ENCODE measurements at regions not wholly inside any gene's neighbourhood (a gene's known extent, or its start where the extent isn't known, plus 50 kb on each side); places are given as distances from the start of the nearest gene placed in this dataset.
"Not testable (repeated sequence)": the region's sequence is repeated elsewhere in the genome, so short reads cannot be mapped to it uniquely, and the experiment has no call there.

DNA sequence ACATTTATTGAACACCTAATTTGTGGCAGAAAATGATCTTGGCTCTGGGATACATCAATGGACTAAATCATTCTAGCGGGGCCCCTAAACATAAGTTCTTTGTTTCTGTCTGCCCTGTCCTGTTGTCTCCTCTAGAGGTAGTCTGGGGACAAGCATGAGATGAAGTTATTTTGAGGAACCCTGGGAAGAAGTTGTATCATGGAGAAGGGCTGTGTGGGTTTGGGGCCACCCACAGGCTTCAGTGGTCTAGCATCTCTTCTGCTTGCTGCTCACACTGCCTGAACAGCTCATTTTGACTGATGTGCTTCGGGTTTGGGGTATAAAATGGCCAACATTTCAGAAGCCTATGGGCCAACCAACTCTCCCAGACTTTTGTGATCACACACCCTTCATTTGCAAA lies 50.3 kb upstream of the OSBPL11 start:
- DNase-seq, result no peak

DNA sequence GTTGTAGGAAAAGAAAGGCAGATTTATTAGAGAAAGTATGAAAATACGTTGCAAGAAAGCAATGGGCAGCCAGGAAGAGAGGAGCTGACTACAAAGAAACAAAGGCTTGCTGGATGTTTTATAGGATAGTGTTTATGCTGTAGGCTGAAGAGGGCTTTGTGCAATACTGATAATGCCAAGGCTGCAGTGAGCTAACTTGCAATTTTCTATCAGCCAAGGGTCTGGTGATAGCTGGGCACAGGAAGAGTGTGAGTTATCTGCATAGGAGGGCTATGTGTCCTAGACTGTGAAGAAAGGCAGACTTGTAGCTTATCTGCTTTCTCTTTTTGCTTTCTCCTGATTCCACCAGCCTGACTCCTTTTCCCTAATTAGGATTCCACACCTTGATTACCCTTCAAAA lies 51.3 kb upstream of the OSBPL11 start:
- DNase-seq, result no peak

DNA sequence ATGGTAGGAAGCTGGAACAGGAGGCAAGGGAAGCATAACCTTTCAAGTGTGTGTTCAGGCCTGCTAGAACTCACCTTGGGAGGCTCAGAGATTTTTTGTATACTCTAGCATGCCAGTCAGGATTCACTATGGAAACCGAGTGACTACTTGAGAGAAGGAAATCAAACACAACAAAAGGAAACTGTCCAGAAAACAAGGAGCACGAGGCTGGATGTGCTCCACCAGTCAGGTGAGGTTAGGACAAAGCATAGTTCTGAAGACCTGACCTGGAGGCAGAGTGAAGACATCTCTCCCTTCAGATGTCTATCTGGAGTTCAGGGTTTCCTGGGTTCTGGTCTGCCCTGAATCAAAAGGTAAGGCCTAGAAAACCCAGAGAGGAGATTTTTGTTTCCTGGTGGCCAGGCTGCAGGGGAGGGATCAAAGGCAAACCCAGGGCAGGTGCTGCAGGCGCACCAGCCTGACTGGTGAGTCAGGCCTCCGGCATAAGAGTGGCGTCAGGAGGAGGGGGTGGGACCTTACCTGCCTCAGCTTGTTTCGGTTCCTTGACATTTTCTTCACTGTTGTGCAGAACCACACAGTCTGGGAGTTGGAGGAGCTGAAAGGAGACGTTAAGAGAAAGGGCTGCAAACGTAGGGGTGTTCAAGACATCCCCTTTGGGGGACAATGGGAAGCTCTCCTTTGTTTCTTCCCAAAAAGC lies 52.2 kb upstream of the OSBPL11 start:
- DNase-seq, result peak; percentile 89

DNA sequence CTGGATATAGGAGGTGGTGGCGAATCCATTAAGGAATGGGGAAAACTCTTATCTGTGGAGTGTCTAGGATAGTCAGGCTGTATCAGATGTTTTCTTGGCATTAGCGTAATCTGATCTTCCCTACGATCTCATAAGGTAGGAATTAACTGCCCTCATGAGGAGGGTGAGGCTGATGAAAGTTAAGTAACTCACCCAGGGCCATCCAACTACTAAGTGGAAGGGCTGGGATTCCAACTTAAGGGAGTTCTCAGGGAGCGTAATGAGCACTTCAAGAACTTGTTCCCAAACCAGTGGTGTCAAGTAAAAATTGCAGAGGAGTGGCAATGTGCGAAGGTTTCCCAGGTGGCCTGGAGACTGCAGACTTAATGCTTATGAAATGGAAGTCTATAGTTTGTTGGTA lies 55.9 kb upstream of the OSBPL11 start:
- peak; percentile 38 for DNase-seq

DNA sequence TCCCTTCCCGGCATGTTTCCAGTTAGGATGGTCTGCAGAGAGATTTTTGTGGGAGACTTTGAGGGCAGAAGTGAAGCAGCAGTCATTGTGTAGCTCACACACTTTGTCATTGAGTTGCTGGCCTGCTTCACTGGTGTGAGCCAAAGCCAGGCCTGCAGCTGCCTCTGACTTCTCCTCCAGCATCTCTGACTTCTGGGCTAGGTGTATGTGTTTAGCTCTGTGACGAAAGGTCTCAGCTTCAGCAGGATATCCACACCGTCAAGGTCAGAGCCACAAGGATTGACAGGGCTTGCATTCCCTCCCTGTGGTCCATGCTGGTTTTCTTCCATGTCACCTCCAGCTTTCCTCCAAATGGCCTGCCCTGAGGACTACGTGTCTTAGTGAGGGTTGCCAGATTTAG lies 57.1 kb upstream of the OSBPL11 start:
- no peak for DNase-seq

DNA sequence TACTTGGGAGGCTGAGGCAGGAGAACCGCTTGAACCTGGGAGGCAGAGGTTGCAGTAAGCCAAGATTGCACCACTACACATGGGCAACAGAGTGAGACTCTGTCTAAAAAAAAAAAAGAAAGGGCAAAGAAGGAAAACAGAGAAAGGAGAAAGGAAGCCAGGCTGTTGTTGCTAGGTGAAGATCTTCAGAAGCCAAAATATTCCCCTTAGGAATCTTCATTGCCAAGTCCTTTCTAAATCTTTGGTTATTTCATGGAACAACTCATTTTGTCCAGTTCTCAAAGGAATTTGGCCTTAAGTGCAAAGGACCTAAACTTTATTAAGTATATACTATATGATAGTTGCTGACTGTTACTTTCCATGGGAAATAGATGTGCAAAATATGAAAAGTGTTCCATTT lies 59.2 kb upstream of the OSBPL11 start:
- DNase-seq, result no peak

DNA sequence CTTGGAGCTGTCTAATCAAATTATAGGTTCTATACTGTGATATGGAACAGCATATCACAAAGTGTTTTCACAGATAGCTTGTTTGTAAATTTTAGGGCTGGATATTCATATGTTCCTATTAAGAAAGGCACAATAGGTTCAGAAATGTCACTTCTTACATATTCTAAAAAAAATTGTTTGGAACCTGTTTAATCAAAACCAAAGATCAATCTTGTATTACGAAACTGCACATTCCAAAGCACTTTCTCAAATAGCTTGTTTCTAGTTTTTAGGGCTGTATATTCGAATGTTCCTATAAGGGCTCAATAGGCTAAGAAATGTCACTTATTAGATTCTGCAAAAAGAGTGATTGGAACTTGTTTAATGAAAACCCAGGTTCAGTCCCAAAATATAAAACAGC lies 67.4 kb upstream of the OSBPL11 start:
- DNase-seq, result no peak

DNA sequence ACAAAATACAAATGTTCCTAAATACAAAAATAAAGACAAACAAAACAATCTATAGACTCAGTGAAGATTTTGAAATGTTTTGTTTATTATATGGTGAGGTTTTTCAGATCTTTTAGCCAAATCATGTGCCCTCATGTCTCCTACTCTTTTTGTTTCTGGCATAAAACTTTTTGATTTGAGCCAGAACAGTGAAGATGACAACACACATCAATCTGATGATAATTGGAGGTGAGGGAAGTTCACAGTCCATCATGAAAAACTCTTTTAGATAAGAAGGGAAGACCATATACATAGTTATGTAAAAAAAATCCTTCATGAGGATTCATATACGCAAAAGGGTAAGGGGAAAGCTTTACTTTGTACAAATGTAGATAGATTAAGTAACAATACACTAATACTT lies 75.1 kb upstream of the OSBPL11 start:
- DNase-seq, result no peak

DNA sequence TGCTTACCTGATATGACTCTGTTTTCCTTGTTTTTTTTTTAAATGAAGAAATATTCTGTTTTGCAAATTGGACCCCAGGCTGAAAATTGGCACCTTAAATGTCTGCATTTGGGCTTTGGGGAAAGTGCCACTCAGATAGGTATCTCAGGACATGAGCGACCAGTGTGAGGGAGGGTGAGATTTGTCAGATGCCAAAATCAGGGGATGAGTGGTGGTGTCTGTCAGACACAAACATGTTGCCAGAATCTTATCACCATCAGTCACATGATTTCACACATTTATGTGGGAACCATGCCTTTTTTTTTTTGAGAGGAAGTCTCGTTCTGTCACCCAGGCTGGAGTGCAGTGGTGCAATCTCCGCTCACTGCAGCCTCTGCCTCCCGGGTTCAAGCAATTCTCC lies 75.6 kb upstream of the OSBPL11 start:
- no peak for DNase-seq

DNA sequence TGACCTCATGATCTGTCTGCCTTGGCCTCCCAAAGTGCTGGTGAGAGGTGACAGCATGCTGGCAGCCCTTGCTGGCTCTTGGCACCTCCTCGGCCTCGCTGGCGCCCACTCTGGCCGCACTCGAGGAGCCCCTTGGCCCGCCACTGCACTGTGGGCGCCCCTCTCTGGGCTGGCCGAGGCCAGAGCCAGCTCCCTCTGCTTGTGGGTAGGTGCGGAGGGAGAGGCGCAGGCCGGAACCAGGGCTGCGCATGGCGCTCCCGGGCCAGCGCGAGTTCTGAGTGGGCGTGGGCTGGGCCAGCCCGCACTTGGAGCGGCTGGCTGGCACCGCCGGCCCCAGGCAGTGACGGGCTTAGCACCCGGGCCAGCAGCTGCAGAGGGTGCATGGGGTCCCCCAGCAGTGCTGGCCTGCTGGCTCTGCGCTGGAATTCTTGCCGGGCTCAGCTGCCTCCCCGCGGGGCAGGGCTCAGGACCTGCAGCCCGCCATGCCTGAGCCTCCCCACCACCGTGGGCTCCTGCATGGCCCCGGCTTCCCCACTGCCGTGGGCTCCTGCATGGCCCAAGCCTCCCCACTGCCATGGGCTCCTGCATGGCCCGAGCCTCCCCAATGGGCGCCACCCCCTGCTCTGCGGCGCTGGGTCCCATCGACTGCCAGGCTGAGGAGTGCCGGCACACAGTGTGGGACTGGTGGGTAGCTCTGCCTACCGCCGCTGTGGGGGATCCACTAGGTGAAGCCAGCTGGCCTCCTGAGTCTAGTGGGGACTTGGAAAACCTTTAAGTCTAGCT lies 76.4 kb upstream of the OSBPL11 start:
- DNase-seq, result no peak

DNA sequence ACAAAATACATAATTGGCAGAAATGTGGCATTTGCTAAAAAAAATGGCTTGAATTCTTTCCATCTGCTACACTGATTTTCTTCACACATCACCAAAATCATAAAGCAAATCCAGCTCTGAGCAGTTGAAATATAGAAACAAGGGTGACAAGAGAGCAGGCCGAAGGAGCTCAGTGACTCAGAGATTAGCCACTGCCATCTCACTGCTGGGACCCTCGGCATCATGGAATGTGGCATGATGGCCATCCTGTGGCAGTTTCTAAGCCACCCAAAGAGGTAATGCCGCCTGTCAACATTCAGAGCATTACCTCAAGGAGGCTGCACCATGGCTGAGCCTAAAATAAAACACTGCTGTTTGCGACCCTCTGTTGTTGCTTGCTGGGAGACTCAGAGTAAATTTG lies 80.5 kb upstream of the OSBPL11 start:
- no peak for DNase-seq

DNA sequence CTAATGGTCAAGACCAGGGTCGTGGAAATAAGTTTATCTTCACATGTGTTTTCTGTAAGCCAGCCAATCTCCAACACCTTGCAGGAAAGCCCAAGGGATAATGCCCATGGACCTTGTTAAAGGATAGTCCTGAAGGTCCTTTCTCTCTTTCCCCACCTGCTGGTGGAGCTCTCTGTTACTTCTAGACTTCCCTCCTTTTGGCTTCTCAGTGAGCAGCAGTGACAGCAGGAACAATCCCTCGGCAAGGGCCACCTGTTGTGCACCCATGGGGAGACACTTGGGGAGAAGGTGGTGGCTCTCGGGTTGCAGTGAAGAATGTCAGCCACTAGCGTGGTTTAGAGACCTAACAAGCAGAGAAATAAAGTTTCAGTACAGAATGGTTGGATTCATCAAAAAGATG lies 84.0 kb upstream of the OSBPL11 start:
- no peak for DNase-seq

DNA sequence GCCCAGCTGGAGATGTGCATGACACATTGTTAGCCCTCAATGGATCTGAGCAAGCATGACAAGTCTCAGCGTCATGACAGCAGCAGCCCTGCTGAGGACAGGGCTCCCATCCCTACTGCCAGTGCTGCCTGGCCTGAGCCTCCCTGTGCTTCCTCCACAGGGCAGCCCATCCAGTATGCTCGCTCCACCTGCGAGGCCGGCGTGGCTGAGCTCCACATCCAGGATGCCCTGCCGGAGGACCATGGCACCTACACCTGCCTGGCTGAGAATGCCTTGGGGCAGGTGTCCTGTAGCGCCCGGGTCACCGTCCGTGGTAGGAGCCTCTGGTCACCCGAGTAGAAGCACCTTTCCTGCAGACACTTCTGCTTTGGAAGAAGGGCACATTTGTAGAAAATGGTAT lies 85.8 kb upstream of the OSBPL11 start:
- DNase-seq, result no peak

DNA sequence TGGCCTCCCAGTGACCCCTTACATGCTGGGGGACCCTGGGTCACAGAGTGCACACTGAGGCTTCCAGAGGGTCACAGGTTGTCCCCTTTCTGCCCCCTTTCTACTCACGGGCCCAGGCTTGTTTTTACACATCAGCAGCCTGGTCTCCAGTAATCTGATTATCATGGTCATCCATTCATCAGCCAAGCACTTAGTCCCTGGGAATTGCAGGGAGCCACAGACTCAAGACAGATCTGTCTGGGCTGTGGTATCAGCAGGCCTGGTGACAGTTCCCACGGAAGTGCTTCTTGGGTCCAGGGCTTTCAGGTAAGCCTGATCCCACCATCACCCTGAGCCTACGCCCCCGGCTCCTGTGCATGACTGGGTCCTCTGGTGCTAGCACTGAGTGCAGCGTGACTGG lies 86.6 kb upstream of the OSBPL11 start:
- not testable (repeated sequence) for DNase-seq

DNA sequence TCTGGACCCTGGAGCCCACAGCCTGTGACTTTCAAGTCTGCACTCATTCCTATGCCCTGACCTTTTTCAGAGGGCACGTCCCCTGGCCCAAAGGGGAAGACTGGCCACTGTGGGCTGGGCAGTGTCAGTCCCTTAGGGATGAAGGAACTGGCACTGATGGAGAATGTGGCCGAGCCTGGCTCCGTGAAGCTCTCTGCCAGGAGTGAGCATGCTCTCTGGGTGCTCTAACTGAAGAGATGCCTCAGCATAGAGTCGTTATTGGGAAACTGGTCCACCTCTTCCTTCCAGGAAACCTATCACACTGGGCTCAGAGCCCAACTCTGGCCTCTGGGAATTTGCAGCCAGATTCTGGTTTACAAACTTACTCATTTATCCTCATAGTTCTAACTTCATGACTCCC lies 87.3 kb upstream of the OSBPL11 start:
- DNase-seq, result not testable (repeated sequence)

DNA sequence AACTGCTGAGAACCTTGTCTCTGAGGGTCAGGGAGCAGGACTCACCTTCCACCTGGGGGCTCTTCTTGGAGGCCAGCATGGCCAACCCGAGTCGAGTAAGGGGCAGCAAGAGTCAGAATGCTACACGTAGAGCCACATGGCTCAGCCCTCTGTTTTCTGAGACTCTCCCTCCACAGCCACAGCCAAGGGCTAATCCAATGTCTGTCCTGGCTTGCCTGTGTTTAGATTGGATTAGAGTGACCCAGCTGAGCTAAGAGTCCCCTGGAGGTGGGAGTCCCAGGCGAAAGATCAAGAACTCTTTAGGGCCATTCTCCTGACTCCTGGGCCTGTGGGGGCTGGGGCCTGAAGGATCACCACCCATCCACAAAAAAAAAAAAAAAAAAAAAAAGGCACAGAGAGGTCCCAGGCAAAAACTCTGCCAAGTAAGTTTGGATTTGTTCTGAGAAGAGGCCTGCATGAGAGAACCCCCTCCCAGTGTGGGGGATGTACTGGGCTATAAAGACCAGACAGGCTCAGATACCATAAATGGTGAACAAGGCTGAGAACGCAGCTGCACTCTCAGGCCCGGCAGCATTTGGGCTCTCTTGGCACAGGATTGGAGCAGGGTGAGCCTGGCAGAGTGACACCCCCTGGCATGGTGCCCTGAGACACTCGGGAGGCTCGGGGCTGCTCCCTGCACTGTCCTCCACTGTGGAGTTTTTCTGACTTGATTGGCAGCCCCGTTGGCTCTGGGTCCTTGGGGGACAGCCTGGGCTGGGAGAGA lies 88.0 kb upstream of the OSBPL11 start:
- peak; percentile 62 for DNase-seq

DNA sequence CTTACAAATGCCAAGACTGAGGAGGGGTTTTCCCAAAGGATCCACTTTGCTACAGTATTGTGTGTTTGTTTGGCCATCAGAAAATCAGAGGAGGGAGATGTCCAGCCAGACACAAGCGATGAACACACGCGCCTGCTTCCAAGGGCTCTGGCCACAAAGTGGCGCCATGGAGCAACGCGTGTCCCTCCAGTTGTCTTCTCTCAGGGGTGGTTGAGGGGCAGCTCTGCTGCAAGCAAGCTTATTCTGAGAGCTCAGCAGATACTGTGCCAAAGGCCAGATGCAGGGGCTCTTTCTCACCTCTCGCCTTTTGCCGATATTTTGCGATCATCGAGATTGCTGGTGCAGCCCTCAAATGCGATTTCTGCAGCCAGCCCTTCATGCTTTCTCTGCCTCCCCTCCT lies 88.9 kb upstream of the OSBPL11 start:
- DNase-seq, result peak; percentile 15

DNA sequence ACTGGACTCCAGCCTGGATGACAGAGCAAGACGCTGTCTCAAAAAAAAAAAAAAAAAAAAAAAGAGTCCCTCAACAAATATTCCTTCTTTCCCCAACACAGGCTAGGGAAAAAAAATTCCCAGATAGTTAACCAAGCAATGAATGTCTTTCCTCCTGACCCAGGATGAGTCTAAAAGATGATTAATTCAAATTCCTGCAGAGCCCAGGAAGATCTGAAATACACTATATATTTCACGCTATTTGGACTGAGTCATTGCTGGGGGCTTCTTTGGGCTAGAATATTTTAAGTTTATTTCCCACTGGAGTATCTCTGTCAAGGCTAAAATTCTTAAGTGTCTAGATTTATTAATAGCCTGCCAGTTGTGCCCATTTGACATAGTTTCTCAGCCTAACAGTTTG lies 90.4 kb upstream of the OSBPL11 start:
- DNase-seq, result not testable (repeated sequence)

DNA sequence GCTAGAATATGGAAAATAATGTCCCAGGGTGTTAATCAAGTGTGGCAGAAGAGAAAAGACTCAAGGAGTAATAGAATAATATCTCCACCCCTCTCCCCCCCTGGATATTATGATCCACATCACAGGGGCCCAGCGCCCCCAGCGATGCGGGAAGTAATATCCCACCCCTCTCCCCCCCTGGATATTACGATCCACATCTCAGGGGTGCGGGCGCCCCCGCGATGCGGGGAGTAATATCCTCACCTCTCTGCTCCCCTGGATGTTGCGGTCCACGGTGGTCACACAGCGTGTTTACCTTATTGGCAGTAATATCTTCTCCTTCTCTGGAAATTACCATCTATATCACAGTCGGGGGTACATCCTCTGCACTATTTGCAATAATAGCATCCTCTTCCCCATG lies 97.1 kb upstream of the OSBPL11 start:
- no peak for DNase-seq

DNA sequence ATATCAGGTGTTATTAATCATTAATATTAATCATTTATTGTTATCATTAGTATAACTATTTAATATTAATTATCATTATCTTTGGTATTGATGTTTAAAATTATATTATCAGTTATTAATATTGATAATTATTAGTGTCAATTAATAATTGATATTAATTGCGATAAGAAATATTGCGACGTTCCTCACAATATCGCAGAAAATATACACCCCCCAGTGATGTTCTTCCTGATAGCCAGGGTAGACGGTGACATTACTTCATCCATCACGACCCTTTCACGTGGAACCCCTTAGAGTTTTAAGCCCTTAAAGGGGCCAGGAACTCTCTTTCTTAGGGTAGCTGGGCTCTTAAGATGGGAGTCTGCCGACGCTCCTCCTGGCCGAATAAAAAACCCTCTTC lies 98.6 kb upstream of the OSBPL11 start:
- DNase-seq, result no peak

DNA sequence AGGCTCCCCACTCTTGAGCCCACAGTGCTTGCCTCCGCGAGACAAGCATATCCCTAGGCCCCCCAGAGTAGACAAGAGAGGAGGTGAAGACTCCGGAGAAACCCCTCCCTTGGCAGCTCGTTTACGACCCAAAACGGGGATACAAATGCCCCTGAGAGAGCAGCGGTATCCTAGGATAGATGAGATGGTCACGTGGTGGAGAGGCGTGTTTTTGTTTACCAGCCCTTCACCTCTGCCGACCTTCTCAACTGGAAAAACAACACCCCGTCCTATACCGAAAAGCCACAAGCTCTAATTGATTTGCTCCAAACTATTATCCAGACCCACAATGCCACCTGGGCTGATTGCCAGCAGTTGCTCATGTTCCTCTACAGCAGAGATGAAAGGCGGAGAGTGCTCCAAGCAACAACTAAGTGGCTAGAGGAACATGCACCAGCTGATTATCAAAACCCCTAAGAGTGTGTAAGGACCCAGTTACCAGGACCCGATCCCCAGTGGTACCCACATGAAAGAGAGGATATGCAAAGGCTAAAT lies 99.5 kb upstream of the OSBPL11 start:
- peak; percentile 98 for DNase-seq

DNA sequence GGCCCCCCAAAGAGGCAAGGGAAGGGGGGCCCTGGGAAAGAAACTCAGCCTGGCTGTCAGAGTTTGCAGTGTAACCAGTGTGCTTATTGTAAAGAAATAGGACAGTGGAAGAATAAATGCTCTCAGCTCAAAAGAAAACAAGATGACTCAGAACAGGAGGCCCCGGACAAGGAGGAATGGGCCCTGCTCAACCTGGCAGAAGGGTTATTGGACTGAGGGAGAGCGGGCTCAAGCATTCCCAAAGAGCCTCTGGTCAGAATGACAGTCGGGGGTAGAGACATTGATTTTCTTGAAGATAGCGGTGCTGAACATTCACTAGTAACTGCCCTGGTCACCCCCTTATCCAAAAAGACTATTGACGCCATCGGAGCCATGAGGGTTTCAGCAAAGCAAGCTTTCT lies 100.4 kb upstream of the OSBPL11 start:
- no peak for DNase-seq

DNA sequence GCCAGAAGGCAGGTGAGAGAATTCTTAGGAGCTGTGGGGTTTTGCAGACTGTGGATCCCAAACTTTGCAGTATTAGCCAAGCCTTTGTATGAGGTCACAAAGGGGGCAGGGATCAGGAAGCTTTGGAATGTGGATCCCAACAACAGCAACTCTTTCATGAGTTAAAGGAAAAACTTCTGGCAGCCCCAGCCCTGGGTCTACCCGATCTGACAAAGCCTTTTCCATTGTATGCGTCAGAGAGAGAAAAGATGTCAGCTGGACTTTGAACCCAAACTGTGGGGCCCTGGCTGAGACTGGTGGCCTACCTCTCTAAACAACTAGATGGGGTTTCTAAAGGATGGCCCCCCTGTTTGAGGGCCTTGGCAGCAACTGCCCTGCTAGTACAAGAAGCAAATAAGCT lies 101.8 kb upstream of the OSBPL11 start:
- DNase-seq, result not testable (repeated sequence)
